SW480 (cell line): ENCODE measurements at regions not wholly inside any gene's neighbourhood (a gene's known extent, or its start where the extent isn't known, plus 50 kb on each side); places are given as distances from the start of the nearest gene placed in this dataset.

Source experiments
- DNase-seq: peaks from one replicate; pipeline ENCODE4 v3.0.0-alpha.2; 2016; ENCODE audit warnings: low spot score

DNA sequence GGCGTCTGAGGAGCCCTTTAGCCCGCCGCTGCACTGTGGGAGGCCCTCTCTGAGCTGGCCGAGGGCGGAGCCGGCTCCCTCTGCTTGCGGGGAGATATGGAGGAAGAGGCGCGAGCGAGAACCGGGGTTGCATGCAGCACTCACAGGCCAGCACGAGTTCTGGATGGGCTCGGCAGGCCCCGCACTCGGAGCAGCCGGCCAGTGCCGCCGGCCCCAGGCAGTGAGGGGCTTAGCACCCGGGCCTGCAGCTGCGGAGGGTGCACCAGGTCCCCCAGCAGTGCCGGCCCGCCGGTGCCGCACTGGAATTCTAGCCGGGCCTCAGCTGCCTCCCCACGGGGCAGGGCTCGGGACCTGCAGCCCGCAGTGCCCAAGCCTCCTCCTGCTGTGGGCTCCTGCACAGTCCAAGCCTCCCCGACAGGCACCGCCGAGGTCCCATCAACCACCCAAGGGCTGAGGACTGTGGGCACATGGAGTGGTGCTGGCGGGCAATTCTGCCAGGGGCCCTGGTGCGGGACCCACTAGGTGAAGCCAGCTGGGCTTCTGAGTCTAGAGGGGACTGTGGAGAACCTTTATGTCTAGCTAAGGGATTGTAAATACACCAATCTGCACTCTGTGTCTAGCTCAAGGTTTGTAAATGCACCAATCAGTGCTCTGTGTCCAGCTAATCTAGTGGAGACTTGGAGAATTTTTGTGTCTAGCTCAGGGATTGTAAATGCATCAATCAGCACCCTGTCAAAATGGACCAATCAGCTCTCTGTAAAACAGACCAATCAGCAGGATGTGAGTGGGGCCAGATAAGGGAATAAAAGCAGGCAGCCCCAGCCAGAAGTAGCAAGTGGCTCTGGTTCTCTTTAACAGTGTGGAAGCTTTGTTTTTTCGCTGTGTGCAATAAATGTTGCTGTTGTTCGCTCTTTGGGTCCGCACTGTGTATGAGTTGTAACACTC is 329.7 kb upstream of the JARID2 start:
- DNase-seq, result no peak

DNA sequence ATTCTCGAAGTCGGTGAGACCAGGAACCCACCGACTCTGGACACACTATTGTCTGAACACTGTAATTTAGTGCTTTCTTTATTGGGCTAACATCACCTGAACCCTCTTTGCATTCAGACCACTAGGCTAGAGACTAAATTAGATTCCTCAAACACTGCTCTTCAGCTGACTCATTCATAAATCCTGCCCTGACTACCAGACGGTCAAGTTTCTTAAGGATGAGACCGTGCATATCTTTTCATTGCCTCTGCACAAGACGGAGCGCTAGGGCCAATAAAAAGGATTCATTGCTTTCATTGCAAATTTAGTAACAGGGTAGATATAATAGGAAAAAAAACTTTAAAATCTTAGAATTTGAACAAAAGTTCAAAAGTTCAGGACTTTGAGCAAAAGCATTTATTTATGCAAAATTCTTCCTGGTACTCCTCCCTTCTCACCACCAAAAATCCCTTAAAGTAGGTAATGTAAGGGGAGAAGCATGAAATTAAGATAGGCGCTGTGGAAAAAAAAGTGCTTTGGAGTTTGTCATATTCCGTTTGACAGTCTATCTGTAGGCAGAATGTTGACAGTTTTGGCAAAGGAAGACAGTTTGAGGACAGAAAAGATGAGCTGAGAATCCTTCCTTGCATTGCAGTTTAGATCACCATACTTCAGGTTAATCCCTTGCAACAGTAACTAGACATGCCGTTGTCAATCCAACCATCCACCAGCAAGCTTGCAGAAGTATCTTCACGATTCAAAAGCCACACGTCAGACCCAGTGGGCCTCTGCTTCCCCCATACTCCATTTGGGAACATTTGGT is 328.6 kb upstream of the JARID2 start:
- DNase-seq, result no peak

- DNase-seq, result no peak
Observed at GRCh38 chr6:14918200-14918907, 327.5 kb upstream of the JARID2 start.

DNA sequence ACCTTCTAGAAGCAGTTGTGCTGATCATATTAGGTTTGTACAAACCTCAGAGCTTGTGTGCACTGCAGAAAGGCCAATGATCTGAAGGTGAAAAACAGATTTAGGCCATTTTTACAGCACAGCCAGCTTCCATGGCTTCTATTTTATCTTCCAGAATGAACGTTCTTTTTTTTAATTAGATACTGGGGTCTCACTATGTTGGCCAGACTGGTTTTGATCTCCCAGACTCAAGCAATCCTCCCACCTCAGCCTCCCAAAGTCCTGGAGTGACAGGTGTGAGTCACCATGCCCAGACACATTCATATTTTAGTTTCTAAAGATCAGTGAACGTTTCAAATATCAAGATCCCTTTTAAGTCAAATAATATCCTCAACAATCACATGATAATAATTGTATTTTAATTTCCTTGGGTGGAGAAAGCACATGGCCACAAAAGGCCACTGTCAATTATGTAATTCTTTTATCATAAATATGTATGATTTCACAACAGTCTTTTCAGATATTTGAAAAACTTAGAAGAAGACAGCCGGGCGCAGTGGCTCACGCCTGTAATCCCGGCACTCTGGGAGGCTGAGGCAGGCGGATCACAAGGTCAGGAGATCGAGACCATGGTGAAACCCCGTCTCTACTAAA is 326.7 kb upstream of the JARID2 start:
- DNase-seq, result no peak

DNA sequence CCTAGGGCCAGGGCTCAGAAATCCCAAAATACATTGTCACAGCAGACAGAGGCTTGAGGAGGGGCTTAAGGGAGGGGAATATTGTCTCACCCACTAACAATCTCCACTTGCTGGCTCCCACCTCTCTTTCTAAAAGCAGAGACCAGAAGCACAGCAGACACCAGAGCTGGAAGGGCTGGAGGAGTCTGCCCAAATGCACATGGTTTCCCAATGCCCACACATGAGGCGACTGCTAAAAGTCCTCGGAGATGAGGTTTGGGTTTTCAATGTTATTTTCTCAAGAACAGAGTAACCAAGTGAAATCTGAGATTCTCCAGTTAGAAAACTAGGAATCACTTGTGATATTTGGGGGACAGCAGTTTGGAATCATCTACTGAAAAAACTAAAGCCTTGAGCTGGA is 325.6 kb upstream of the JARID2 start:
- DNase-seq, result no peak

- no peak for DNase-seq
Observed at GRCh38 chr6:14921170-14921569, 324.7 kb upstream of the JARID2 start.

GRCh38 chr6:14921878-14922671 is 323.8 kb upstream of the JARID2 start:
- no peak for DNase-seq

DNA sequence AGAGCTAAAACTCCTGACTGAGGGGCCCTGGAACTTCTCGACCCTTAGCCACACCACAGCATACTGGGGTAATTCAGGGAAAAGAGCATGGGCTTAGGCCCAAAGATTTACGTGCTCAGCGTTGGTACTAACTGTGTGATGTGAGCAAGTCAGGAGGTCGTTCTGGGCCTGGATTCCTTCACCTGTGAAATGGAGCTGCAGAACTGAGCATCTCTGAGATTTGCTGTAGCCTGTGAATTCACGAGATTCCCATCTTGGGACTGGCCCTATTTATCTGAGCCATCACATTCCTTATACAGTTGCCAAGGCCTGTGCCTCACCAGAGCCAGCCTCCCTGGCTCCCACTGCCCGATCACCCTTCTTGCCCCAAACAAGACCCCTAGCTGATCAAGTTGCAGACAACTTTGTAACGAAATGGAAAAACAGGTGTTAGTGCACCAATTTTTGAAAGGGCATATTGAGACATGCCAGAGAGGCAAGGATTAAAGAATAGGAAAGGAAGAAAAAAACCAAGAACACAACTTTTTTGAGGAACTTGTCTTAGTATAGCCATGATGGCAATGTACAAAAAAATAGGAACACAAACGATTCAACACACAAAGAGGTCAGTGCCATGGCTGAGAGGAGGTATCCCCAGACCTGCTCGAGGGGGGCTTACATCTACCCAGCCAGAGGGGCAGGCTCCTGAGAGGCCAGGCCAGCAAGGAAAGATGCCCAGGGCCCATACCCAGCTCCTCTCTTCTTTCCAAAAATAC is 323.0 kb upstream of the JARID2 start:
- DNase-seq, result no peak

DNA sequence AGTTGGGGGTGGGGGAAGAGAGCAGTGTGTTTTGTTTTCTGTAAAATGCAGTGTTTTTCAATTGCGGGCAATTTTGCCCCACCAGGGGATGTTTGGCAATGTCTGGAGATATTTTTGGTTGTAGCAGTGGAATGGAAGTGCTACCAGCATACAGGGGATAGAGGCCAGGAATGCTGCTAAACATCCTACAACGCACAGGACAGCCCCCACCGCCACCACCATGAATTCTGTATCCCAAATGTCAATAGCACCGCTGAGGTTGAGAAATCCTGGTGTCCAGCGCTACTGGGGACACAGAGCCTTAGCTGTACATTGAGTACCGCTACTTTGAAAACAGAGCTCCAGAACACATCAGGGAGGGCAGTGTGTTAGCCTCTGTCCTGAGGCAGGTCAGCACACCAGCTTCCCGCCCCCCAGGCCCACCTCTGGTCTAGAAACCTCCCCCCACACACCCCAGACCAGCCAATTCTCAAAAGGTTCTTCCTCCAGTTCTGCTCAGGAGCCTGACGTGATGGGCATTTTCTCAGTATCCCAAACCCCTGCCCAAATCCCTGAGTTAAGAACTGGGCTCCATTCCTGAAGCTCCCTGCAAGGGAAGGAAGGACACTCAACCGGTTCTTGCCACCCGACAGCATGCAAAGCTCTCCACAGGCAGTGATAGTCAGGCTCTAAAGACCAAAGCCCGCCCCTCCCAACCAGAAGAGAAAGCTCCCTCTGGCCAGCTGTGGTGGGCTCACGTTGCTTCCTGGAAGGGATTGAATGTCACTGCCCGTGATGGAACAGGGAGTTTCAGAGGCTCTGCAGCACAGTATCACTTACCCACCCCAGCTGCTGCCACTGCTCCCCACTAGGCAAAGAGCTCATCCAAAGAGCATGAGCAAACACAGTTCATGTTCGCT is 321.5 kb upstream of the JARID2 start:
- no peak for DNase-seq

DNA sequence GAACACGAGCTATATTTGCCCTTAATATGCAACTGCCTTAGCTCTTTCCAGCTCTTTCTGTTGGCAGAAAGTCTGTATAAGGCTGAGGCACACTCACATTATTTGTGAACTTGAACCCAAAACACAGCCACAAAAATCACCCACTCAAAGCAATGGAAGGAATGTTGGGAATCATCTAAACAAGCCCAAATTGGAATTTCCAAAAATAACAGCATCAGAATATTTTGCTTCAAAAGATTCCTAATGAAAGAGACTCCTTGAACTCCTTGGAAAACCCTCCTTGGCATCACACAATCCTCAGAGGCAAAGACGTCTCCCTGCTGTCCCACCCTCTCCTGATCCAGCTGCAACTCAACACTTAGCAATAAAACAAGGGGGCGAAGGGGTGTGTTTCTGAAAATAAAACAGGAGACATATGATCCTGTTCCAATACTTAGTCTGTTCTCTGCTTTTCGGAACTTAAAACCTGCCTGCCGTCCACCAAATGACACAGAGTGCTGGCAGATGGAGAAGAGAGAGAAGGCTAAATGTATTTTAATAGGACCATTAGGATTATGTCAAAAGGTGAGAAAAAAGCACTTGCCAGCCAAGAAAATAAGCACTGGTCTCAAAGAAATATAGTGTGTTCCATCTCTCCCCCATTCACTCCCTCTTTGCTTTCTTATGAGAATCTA is 320.7 kb upstream of the JARID2 start:
- no peak for DNase-seq

GRCh38 chr6:14925699-14926026 is 320.2 kb upstream of the JARID2 start:
- DNase-seq, result no peak

DNA sequence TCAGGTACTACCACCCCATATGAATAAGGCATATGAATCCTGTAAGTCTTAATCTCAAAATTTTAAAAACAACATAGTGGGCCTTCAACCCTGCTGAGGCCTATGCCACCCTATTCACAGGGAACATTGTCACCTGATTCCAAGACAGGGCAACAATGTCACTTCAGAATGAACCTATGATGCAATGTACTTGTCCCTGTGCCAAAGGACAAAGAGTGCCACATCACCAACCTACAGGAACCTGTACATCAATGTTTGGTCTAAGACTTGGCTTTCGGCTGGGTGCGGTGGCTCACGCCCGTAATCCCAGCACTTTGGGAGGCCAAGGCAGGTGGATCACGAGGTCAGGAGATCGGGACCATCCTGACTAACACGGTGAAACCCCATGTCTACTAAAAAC is 318.5 kb upstream of the JARID2 start:
- no peak for DNase-seq

- no peak for DNase-seq
Observed at GRCh38 chr6:14929291-14929690, 316.6 kb upstream of the JARID2 start.

DNA sequence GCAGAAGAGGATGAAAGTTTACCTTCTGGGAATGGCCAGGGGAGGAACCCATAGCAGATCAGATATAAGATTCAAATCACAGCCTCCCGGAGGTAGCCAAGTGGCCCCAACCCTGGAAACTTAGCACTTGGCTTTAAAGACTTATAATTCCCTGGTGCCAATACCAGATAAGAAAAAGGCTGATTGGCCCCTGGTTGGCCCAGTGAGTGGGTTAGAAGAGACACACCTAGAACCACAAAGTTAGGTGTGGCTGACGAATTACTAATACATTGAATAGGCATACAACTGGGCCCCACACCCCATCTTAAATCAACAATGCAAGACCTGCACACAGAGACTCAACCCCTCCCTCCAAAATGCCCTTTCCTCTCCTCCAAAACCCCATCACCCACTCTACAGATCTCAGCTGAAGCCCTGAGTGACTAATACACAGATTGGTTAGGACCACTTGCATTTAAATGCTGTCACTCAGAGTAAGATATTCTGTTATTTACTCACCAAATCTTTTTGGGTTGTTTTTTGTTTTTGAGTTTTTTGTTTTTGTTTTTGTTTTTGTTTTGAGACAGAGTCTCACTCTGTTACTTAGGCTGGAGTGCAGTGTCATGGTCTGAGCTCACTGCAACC is 315.4 kb upstream of the JARID2 start:
- DNase-seq, result peak; percentile 31

GRCh38 chr6:14932485-14933182 is 313.2 kb upstream of the JARID2 start:
- no peak for DNase-seq

- no peak for DNase-seq
Observed at GRCh38 chr6:14933183-14933544, 312.7 kb upstream of the JARID2 start.

GRCh38 chr6:14934013-14934412 is 311.9 kb upstream of the JARID2 start:
- DNase-seq, result no peak

GRCh38 chr6:14934844-14935243 is 311.0 kb upstream of the JARID2 start:
- DNase-seq, result no peak
